ENCODE measurements at regions not wholly inside any gene's neighbourhood (a gene's known extent, or its start where the extent isn't known, plus 50 kb on each side); places are given as distances from the start of the nearest gene placed in this dataset.

DNA sequence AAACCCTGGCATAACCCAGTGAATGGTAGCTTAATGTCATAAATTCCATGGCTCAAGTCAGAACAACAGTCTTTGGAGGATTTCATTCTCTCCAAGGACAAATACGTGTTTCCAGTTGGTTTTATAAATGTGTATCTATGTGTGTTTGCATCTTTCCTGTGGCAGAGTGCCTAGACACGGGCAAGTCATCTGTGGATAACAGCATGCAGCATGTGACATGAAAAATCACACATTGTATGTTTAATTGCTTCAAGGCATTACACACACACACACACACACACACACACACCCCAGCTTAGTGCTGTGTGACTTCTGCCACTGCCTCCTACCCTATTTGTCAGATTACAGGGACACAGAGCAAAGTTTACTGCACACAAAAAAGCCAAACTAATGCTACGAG, 68.2 kb upstream of the SSX2IP start:
- TF ChIP-seq, protein P1, sequence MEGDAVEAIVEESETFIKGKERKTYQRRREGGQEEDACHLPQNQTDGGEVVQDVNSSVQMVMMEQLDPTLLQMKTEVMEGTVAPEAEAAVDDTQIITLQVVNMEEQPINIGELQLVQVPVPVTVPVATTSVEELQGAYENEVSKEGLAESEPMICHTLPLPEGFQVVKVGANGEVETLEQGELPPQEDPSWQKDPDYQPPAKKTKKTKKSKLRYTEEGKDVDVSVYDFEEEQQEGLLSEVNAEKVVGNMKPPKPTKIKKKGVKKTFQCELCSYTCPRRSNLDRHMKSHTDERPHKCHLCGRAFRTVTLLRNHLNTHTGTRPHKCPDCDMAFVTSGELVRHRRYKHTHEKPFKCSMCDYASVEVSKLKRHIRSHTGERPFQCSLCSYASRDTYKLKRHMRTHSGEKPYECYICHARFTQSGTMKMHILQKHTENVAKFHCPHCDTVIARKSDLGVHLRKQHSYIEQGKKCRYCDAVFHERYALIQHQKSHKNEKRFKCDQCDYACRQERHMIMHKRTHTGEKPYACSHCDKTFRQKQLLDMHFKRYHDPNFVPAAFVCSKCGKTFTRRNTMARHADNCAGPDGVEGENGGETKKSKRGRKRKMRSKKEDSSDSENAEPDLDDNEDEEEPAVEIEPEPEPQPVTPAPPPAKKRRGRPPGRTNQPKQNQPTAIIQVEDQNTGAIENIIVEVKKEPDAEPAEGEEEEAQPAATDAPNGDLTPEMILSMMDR (conservative IDR thresholded peaks at IDR 0.05; ENCODE audit: low read depth, low read length) = no peak
- TF ChIP-seq, protein P2, sequence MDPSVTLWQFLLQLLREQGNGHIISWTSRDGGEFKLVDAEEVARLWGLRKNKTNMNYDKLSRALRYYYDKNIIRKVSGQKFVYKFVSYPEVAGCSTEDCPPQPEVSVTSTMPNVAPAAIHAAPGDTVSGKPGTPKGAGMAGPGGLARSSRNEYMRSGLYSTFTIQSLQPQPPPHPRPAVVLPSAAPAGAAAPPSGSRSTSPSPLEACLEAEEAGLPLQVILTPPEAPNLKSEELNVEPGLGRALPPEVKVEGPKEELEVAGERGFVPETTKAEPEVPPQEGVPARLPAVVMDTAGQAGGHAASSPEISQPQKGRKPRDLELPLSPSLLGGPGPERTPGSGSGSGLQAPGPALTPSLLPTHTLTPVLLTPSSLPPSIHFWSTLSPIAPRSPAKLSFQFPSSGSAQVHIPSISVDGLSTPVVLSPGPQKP (IDR thresholded peaks at IDR 0.05; ENCODE audit: borderline replicate concordance, low read depth, low read length) = no peak
- TF ChIP-seq RAD21 (IDR thresholded peaks at IDR 0.05; ENCODE audit: low read length) = no peak
- TF ChIP-seq BHLHE40 (IDR thresholded peaks at IDR 0.05; ENCODE audit: low read depth, low read length) = no peak
- no peak for TF ChIP-seq POLR2A (IDR thresholded peaks at IDR 0.05; ENCODE audit: low read depth, low read length)
- no peak for TF ChIP-seq SMC3 (IDR thresholded peaks at IDR 0.05; ENCODE audit: low read depth, low read length)
- TF ChIP-seq MAFK (IDR thresholded peaks at IDR 0.05; ENCODE audit: low read depth, low read length) = no peak
- TF ChIP-seq, protein P3, sequence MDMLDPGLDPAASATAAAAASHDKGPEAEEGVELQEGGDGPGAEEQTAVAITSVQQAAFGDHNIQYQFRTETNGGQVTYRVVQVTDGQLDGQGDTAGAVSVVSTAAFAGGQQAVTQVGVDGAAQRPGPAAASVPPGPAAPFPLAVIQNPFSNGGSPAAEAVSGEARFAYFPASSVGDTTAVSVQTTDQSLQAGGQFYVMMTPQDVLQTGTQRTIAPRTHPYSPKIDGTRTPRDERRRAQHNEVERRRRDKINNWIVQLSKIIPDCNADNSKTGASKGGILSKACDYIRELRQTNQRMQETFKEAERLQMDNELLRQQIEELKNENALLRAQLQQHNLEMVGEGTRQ (IDR thresholded peaks at IDR 0.05; ENCODE audit: low read depth, low read length) = no peak
- no peak for TF ChIP-seq CEBPB (IDR thresholded peaks at IDR 0.05; ENCODE audit: low read depth, low read length)
- no peak for TF ChIP-seq MXI1 (IDR thresholded peaks at IDR 0.05; ENCODE audit: borderline replicate concordance, low read depth, low read length)
- TF ChIP-seq MAZ (IDR thresholded peaks at IDR 0.05; ENCODE audit: borderline replicate concordance, low read depth, low read length) = no peak

All from IMR-90 (cell line).